Esophagus muscularis mucosa (tissue), 3 donors: ENCODE measurements at regions not wholly inside any gene's neighbourhood (a gene's known extent, or its start where the extent isn't known, plus 50 kb on each side); places are given as distances from the start of the nearest gene placed in this dataset.

Source experiments
- POLR2A ChIP-seq: fragments of 450-650 bp; IDR thresholded peaks from one replicate; pipeline ENCODE4 v1.6.1; 2017; ENCODE audit warnings: antibody characterized with exemption, moderate library complexity, mild to moderate bottlenecking, low read depth
- POLR2AphosphoS5 ChIP-seq, 2 donors: sonication (generic); formaldehyde crosslinking; IDR thresholded peaks; one replicate each; pipeline ENCODE4 v1.6.1; 2017; ENCODE audit warnings: antibody characterized with exemption in 2 of 2
- TF ChIP-seq, protein P1 (sequence below), 3 experiments: fragments of 200-600 bp in 2 of 3; fragments of 450-650 bp in 1 of 3; sonication (generic) in 2 of 3; IDR thresholded peaks; one replicate each; pipeline ENCODE4 v1.5.1; 2017 to 2019; ENCODE audit warnings: antibody characterized with exemption in 3 of 3, mild to moderate bottlenecking in 2 of 3, moderate library complexity in 1 of 3

GRCh38 chr6:130681028-130681427, 146.2 kb upstream of the SMLR1 start:
- TF ChIP-seq, protein P1, sequence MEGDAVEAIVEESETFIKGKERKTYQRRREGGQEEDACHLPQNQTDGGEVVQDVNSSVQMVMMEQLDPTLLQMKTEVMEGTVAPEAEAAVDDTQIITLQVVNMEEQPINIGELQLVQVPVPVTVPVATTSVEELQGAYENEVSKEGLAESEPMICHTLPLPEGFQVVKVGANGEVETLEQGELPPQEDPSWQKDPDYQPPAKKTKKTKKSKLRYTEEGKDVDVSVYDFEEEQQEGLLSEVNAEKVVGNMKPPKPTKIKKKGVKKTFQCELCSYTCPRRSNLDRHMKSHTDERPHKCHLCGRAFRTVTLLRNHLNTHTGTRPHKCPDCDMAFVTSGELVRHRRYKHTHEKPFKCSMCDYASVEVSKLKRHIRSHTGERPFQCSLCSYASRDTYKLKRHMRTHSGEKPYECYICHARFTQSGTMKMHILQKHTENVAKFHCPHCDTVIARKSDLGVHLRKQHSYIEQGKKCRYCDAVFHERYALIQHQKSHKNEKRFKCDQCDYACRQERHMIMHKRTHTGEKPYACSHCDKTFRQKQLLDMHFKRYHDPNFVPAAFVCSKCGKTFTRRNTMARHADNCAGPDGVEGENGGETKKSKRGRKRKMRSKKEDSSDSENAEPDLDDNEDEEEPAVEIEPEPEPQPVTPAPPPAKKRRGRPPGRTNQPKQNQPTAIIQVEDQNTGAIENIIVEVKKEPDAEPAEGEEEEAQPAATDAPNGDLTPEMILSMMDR (IDR thresholded peaks at IDR 0.05) = no peak
- TF ChIP-seq POLR2A (no peak), POLR2AphosphoS5 (IDR thresholded peaks at IDR 0.05) (no peak)
